Testis (tissue), 2 donors: ENCODE measurements at regions not wholly inside any gene's neighbourhood (a gene's known extent, or its start where the extent isn't known, plus 50 kb on each side); places are given as distances from the start of the nearest gene placed in this dataset.

Experiments
- CTCF ChIP-seq, 3 experiments: fragments of 450-650 bp in 2 of 3; fragments of 200-600 bp in 1 of 3; sonication (generic) in 1 of 3; IDR thresholded peaks; one replicate each; pipeline ENCODE4 v1.5.1; 2016 to 2019; ENCODE audit warnings: antibody characterized with exemption in 3 of 3, mild to moderate bottlenecking in 2 of 3, moderate library complexity in 1 of 3
- POLR2A ChIP-seq: fragments of 450-650 bp; IDR thresholded peaks from one replicate; pipeline ENCODE4 v1.6.1; 2017; ENCODE audit warnings: antibody characterized with exemption, mild to moderate bottlenecking, moderate library complexity

DNA sequence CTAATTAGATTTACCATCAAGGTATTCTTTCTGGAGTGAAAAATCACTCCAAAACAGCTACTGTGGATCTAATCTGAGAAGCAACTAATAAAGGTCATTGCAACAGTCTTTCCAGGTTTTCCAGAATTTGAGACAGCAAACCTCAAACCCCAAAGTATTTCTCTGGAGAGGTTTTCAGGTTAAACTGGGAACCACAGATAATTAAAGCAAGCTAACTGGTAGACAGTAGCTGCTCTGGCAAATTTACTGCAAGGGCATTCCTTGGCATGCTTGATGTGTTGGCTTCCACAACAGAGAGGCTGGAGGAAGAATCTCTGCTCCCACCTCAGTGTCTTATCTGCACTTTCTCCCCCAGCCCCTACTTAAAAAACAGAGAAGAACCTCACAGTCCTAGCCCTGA, 140.0 kb upstream of the NRBF2 start:
- TF ChIP-seq CTCF (IDR thresholded peaks at IDR 0.05): no peak
- no peak for TF ChIP-seq POLR2A
